Panc1 (cell line): ENCODE measurements at regions not wholly inside any gene's neighbourhood (a gene's known extent, or its start where the extent isn't known, plus 50 kb on each side); places are given as distances from the start of the nearest gene placed in this dataset.
"Not testable (repeated sequence)": the region's sequence is repeated elsewhere in the genome, so short reads cannot be mapped to it uniquely, and the experiment has no call there.

ENCODE experiments used
- ATAC-seq: fragments of 200-7000 bp; cut with Tn5 transposase; 2 replicates; pipeline ENCODE4 v1.9.1; 2020; ENCODE audit warnings: mild to moderate bottlenecking, moderate library complexity
- BruUV-seq: library from RNA; stranded (reverse); fragments of 400-500 nt; replicated peaks from 2 replicates; lab custom pipeline; 2021; lab: Mats Ljungman, UMichigan
- CTCF ChIA-PET: fragments of 300-600 bp; sonication (Branson Sonifier 250); formaldehyde crosslinking; loops from one replicate; lab custom pipeline; 2022; ENCODE audit warnings: antibody characterized with exemption; lab: Charles Lee
- POLR2A ChIA-PET: fragments of 300-600 bp; sonication (Branson Sonifier 250); formaldehyde crosslinking; loops from one replicate; lab custom pipeline; 2022; ENCODE audit warnings: antibody characterized with exemption; lab: Charles Lee
- DNase-seq: peaks from one replicate; pipeline ENCODE4 v3.0.0-alpha.2; 2010; ENCODE audit warnings: low read depth, low spot score
- H3K27ac ChIP-seq: 2 replicates; pipeline ENCODE4 v1.5.1; 2011; ENCODE audit warnings: mild to moderate bottlenecking, low read length, inconsistent platforms
- H3K27me3 ChIP-seq: fragments of 200-500 bp; sonication (Bioruptor generic); 2 replicates; pipeline ENCODE4 v1.6.0; 2014; ENCODE audit warnings: low read length, inconsistent platforms; ENCODE audit not compliant: control insufficient read depth, insufficient read depth
- H3K36me3 ChIP-seq: fragments of 200-500 bp; sonication (Bioruptor generic); 2 replicates; pipeline ENCODE4 v1.5.1; 2014; ENCODE audit warnings: inconsistent platforms, mild to moderate bottlenecking, low read length, moderate library complexity; ENCODE audit not compliant: control insufficient read depth, insufficient read depth
- H3K4me1 ChIP-seq: 2 replicates; pipeline ENCODE4 v1.5.1; 2011; ENCODE audit warnings: inconsistent platforms, mild to moderate bottlenecking, low read length, moderate library complexity; ENCODE audit not compliant: control insufficient read depth, insufficient read depth
- H3K4me3 ChIP-seq, 2 experiments: 2 replicates each; pipeline ENCODE4 v1.5.1; 2011 to 2012; ENCODE audit warnings: low read depth in 2 of 2, low read length in 2 of 2, mild to moderate bottlenecking in 2 of 2, inconsistent platforms in 1 of 2, moderate library complexity in 1 of 2
- H3K9me3 ChIP-seq: fragments of 200-500 bp; sonication (Bioruptor generic); 2 replicates; pipeline ENCODE4 v1.5.1; 2014; ENCODE audit warnings: low read depth, mild to moderate bottlenecking, inconsistent platforms, low read length, moderate library complexity; ENCODE audit not compliant: control insufficient read depth, insufficient read depth
- POLR2AphosphoS5 ChIP-seq: IDR thresholded peaks from 2 replicates; pipeline ENCODE4 v1.6.1; 2012; ENCODE audit warnings: mild to moderate bottlenecking, low read depth, low read length, moderate library complexity
- SIN3A ChIP-seq: IDR thresholded peaks from 2 replicates; pipeline ENCODE4 v1.6.1; 2012; ENCODE audit warnings: low read depth, mild to moderate bottlenecking, low read length, moderate library complexity, borderline replicate concordance; ENCODE audit not compliant: insufficient read depth
- TCF7L2 ChIP-seq: IDR thresholded peaks from 2 replicates; pipeline ENCODE4 v1.6.1; 2011; ENCODE audit warnings: mild to moderate bottlenecking, low read depth, low read length, inconsistent platforms
- in situ Hi-C: cut with HindIII; loops from 2 replicates; pipeline ENCODE4 v1.10.0; 2016; ENCODE audit warnings: low sequenced_read_pairs, low pct_unique_long_range_greater_than_20kb
- intact Hi-C: fragments of 100-400 bp; cut with micrococcal nuclease; formaldehyde crosslinking; loops from one replicate; pipeline ENCODE4 v1.10.0; 2022; ENCODE audit not compliant: unreplicated experiment
- TF ChIP-seq, protein P1 (sequence below): fragments of 450-650 bp; IDR thresholded peaks from 2 replicates; pipeline ENCODE4 v1.5.1; 2017; ENCODE audit warnings: mild to moderate bottlenecking
- TF ChIP-seq, protein P2 (sequence below), 2 experiments: IDR thresholded peaks; 2 replicates each; pipeline ENCODE4 v1.6.1; 2011 to 2012; ENCODE audit warnings: low read depth in 2 of 2, control low read depth in 1 of 2, low read length in 1 of 2, mild to moderate bottlenecking in 1 of 2, moderate library complexity in 1 of 2; ENCODE audit not compliant: insufficient read depth in 1 of 2

DNA sequence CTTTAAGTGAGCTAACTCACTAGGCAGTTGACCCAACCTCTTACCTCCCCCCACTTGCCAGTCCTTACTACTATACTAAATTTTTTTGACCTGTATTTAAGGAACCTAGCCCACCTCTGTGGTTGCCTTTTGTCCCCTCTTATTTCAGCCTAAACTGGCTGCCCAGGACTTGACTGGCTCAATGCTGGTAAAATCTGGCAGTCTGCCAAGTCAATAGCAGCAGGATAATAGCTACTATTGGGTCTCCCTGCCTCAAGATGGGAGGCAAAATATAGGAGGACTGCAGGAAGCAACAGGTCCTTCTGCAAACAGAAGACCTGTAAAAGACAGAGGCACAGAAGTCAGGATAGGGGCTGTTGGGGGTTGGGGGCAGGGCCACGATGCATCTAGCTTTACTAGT, 144.2 kb upstream of the POGK start:
- TF ChIP-seq, protein P1, sequence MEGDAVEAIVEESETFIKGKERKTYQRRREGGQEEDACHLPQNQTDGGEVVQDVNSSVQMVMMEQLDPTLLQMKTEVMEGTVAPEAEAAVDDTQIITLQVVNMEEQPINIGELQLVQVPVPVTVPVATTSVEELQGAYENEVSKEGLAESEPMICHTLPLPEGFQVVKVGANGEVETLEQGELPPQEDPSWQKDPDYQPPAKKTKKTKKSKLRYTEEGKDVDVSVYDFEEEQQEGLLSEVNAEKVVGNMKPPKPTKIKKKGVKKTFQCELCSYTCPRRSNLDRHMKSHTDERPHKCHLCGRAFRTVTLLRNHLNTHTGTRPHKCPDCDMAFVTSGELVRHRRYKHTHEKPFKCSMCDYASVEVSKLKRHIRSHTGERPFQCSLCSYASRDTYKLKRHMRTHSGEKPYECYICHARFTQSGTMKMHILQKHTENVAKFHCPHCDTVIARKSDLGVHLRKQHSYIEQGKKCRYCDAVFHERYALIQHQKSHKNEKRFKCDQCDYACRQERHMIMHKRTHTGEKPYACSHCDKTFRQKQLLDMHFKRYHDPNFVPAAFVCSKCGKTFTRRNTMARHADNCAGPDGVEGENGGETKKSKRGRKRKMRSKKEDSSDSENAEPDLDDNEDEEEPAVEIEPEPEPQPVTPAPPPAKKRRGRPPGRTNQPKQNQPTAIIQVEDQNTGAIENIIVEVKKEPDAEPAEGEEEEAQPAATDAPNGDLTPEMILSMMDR, result no peak
- no peak for TF ChIP-seq SIN3A
- no TSS peak for BruUV-seq
- CTCF ChIA-PET, result no interaction called here
- POLR2A ChIA-PET, result no interaction called here
- intact Hi-C loops, result no loop called here
- no peaks in the 10 kb centered on the region for H3K27me3 ChIP-seq
- no peak overlapping the region for H3K4me3 ChIP-seq
- no peak overlapping the region for H3K27ac ChIP-seq
- no peaks in the 10 kb centered on the region for H3K36me3 ChIP-seq
- ATAC-seq (no peak), DNase-seq (no peak)
- H3K4me1 ChIP-seq, result no peaks in the 10 kb centered on the region
- no peaks in the 10 kb centered on the region for H3K9me3 ChIP-seq
- in situ Hi-C loops, result no loop called here

DNA sequence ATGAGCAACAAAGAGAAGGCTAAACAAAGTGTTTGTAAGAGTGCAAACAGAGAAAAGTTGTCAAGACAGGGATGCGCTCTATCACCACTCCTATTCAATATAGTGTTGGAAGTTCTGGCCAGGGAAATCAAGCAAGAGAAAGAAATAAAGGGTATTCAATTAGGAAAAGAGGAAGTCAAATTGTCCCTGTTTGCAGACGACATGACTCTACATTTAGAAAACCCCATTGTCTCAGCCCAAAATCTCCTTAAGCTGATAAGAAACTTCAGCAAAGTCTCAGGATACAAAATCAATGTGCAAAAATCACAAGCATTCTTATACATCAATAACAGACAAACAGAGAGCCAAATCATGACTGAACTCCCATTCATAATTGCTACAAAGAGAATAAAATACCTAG, 143.4 kb upstream of the POGK start:
- BruUV-seq, H3K9me3 ChIP-seq, DNase-seq, ATAC-seq, in situ Hi-C loops, H3K4me3 ChIP-seq, H3K27me3 ChIP-seq, H3K27ac ChIP-seq, POLR2A ChIA-PET, H3K36me3 ChIP-seq, intact Hi-C loops, CTCF ChIA-PET, H3K4me1 ChIP-seq: not testable (repeated sequence)

DNA sequence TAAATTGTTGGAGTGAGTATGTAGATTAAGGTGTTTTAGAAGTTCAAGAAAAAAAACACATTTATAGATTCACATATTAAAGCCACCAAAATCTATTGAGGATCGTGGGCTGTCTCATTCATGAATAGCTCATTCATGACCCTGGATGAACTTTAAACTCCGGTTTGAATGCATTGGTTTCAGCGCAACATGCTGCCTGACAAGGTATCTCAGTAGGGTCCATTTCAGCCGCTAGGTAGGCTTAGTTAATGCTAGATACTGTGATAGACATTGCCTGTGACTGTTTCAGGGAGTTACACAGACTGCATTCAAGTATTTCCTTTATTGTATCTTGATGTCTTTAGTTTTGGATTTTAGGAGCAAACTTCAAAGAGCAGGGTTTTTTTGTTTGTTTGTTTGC, 140.5 kb upstream of the POGK start:
- CTCF ChIA-PET, result interaction anchor here (0.7 kb wide), 1 partner anchor 10 kb away, joined by 3 read pairs; no protein-coding TSS in a partner anchor
- DNase-seq (no peak), ATAC-seq (no peak)
- Histone ChIP-seq H3K27ac (no peak overlapping the region), H3K4me1 (no peaks in the 10 kb centered on the region), H3K27me3 (no peaks in the 10 kb centered on the region), H3K9me3 (no peaks in the 10 kb centered on the region), H3K4me3 (no peak overlapping the region), H3K36me3 (no peaks in the 10 kb centered on the region)
- in situ Hi-C loops (no loop called here), intact Hi-C loops (no loop called here)
- BruUV-seq, result no TSS peak
- TF ChIP-seq, protein P2, sequence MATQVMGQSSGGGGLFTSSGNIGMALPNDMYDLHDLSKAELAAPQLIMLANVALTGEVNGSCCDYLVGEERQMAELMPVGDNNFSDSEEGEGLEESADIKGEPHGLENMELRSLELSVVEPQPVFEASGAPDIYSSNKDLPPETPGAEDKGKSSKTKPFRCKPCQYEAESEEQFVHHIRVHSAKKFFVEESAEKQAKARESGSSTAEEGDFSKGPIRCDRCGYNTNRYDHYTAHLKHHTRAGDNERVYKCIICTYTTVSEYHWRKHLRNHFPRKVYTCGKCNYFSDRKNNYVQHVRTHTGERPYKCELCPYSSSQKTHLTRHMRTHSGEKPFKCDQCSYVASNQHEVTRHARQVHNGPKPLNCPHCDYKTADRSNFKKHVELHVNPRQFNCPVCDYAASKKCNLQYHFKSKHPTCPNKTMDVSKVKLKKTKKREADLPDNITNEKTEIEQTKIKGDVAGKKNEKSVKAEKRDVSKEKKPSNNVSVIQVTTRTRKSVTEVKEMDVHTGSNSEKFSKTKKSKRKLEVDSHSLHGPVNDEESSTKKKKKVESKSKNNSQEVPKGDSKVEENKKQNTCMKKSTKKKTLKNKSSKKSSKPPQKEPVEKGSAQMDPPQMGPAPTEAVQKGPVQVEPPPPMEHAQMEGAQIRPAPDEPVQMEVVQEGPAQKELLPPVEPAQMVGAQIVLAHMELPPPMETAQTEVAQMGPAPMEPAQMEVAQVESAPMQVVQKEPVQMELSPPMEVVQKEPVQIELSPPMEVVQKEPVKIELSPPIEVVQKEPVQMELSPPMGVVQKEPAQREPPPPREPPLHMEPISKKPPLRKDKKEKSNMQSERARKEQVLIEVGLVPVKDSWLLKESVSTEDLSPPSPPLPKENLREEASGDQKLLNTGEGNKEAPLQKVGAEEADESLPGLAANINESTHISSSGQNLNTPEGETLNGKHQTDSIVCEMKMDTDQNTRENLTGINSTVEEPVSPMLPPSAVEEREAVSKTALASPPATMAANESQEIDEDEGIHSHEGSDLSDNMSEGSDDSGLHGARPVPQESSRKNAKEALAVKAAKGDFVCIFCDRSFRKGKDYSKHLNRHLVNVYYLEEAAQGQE (IDR thresholded peaks at IDR 0.05; ENCODE audit: insufficient read depth in 1 of 2, low read depth in 2 of 2, low read length in 1 of 2), result no peak
- TF ChIP-seq, protein P1, result no peak
- TF ChIP-seq SIN3A (no peak), TCF7L2 (no peak), POLR2AphosphoS5 (no peak)
- POLR2A ChIA-PET, result no interaction called here
